GM21576 (cell line): ENCODE measurements at regions not wholly inside any gene's neighbourhood (a gene's known extent, or its start where the extent isn't known, plus 50 kb on each side); places are given as distances from the start of the nearest gene placed in this dataset.

Experiments used
- ATAC-seq: cut with Tn5 transposase; IDR thresholded peaks from one replicate; pipeline ENCODE4 v1.9.1; 2021; ENCODE audit warnings: mild to moderate bottlenecking, moderate library complexity; ENCODE audit not compliant: unreplicated experiment

DNA sequence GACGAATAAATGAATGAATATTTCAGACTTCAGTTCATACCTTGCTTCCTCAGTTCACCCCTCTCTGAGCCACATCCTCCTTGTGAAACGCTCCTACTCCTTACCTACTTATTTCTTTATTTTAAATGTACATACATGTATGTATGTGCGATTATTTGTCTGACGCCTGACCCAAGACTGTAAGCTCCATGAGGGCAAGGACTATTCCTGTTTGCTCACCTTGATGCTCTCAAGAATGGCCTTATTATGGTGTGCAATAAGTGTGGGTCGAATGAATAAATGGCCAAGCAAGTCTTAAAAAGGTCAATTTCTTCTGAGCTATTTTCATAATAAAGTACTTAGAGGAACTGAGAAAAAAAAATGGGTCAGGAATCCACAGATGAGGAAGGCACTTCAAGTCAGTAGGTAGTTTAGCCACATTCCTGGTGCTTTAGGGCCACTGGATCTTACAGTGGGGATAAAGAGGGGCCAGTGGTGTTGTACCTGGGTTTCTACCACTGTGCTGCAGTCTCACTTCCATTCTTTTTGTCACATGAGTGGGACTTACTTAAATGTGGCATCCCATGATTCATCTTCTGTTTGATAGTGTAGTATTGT, 74.7 kb downstream of the SDC1 start:
- no peak for ATAC-seq

DNA sequence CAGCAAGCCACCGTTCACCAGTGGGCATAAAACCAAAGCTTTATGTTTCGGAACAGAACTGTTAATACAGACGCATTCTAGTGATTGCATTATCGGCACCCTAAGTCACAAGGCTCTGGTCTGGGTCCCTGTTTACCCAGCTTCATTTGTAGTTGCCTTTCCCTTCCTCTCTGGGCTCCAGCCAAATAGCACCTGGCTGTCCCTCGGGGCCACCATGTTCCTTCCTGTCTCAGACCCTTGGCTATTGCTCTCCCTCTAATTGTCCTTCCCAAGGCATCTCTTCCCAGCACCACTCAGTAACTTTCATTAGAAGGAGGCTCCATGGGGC, 75.3 kb downstream of the SDC1 start:
- ATAC-seq = no peak

DNA sequence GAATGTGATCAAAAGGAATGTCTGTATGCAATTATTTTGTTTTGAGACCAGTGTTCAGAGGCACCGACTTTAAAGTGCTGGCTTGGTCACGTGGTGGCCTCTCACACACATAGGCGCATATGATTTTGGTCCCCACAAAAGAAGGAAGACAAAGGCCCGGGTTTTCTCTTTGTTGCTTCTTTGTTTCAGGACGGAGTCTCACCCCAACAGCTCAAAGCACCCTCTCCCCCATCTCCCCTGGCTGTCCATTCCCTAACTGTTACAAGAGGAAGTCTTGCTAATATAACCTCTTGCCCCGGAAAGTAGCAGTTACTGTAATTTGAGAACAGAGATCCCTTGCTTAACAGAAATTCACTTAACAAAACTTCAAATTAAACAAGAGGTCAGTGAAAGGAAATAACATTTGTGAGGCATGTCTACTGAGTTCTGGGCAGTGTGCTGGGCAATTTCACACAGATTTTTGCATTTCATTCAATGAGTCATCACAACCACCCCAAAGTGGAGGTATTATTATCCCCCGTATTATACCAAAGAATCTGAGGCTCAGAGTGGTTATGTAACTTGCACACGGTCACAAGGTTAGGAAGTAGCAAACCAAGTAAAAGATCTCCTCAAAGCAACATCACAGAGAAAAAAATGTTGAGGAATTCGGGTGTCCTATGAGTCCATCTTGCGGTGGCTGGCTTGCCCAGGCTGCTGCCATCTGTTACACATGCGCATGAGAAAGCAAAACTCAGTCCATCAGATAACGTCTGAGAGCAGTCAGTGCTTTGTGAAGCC, 75.8 kb downstream of the SDC1 start:
- ATAC-seq = no peak

DNA sequence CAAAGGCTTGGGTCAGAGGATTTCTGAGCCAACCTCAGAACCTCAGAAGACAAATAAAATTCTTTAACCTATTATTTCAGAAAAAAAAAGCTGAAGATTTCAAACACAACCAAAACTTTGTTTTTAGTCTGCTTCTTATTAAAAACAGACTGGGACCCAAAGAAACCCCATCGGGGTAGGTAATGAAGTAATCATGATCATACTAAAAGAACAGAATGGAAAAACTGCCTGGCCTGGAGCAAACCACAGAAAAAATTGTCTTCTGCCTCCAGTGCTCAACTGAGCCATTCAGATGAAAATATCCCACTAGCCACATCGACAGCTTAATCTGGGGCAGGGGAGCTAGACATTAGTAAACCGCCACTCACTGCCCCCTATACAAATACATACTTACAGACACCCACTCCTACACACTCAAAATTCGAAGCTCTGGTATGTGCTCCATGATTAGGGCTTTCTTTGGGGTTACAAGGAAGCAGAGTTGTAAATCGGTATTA, 76.5 kb downstream of the SDC1 start:
- ATAC-seq = no peak

DNA sequence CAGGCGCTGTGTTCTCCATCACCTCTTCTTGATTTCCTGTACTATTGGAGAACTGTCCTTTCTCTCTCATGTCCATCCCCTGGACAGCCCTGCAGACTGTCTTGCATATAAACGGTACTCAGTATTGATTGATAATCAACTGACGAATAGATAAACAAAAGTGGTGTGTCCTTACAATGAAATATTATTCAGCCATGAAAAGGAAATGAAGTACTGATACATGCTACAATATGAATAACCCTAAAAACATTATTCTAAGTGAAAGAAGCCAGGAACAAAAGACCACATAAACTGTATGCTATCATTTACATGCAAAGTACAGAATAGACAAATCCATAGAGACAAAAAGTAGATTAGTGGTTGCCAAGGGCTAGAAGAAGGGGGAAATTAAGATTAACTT, 77.6 kb downstream of the SDC1 start:
- ATAC-seq = no peak

DNA sequence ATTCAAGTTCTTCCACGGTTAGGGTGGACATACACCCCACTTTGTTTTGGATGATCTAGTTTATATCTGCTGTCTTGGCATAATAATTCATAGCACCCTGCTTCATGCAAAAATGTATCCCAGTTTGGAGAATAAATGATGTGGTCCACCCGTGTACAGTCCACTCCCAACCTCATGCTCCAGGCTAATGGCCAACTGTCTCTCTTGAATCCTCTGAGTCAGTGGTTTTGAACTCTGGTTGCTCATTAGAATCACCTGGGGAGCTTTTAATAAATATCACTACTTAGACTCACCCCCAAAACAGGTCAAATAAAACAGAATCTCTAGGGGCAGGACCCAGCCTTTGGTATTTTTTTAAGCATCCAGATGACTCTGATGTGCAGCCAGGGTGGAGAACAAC, 78.5 kb downstream of the SDC1 start:
- ATAC-seq = no peak

DNA sequence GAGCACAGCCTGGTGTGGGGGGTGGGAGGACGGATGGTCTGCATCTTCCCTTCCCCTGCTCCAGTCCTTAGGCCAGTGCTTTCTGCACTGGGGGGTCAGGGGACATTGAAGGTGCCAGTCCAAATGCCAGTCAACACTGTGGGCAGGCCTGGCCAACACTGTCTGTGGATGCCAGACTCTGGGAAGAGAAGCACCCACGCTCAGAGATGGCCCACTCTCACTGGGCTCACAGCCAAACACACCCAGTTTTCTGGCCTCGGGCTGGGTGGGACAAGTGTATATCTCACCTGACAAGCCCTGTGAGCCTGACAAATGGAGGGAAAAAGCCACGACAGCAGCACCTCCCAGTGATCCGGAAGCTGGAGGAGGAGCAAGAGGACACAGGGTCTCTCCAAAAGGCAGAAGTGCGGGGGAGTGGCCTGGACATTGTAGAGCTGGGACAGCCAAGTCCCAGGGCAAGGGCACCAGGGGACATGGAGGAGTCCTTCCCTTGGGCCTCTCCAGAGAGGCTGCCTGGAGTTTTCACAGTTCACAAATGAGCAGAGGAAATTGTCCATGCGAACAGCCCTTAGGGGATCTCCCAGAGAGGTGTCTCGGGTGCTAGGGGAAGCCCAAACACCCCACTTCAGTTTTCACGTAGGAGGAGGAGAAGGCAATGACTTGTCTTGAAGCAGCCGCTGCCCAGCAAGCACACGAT, 79.3 kb downstream of the SDC1 start:
- peak; percentile 84 for ATAC-seq

DNA sequence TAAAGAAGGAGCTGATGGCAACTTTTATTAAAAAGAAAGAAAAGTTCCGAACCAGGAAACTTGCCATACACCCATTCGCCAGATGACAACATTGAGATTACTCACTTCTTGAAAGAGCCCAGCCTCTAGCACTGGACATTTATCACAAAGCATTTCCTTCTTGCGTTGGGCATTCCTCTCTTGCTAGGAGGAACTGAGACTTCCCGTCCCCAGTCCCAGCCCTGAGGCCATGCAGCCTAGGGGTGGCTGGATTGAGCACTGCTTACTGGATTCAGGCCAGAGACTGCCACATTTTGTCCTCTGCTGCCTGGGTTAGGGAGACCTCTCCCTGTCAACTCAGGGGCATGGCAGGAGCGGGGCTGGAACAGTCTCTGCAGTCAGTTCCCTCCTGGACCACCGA, 80.1 kb downstream of the SDC1 start:
- ATAC-seq = no peak

DNA sequence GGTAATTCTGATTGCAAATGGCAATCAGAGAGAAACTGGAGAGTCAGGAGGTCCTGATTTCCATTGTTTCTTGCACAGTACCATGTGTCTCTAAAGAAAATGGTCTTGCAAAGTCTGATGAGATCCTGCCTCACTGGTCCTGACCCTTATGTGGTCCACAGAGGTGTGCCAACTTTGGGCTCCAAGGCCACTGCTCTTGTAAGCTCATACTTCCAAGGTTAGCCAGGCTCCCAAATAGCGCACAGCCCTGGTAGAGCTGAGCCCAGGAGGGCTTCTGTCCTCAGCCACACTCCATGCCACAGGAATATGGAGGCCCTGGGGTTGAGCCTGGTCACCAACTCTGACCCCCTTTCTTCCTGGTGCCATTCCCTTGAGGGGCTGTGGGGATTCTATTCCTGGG, 80.7 kb downstream of the SDC1 start:
- ATAC-seq = no peak

DNA sequence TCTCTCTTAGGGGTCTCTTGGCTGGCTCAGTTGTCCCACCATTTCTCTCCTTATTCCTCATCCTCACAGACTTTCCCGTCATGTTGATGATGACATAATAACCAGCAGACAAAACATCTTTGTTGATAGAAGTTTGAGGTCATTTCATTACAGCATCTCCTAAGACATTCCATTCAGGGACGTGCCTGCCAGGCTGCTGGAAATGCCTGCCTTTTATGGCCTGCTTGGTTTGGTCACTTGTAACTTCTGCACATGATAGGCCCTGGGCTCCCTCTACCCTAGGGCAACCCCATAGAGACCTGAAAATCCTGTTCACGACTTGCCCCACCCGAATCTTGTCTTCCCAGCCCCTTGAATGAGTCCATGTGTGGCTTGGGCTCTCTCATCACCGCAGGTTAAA, 81.7 kb downstream of the SDC1 start:
- no peak for ATAC-seq

DNA sequence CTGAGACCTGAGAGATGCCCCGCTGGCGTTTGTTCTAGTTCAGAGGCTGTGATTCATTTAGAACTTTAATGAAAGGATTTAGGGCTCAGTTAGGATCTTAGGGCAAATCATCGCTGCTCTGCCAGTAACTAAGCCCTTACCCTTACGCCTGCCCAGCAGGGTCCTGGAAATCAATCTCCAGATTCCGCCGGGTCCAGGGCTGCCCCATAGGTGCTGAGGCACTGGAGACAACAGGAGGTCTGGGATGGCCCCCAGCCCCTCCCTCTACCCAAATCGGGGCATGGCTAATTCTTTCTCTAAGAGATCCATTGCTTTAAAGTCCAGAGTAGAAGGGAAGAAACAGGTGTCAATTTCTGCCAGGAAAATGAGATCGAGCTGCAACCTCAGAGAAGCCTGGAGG, 83.1 kb downstream of the SDC1 start:
- no peak for ATAC-seq

DNA sequence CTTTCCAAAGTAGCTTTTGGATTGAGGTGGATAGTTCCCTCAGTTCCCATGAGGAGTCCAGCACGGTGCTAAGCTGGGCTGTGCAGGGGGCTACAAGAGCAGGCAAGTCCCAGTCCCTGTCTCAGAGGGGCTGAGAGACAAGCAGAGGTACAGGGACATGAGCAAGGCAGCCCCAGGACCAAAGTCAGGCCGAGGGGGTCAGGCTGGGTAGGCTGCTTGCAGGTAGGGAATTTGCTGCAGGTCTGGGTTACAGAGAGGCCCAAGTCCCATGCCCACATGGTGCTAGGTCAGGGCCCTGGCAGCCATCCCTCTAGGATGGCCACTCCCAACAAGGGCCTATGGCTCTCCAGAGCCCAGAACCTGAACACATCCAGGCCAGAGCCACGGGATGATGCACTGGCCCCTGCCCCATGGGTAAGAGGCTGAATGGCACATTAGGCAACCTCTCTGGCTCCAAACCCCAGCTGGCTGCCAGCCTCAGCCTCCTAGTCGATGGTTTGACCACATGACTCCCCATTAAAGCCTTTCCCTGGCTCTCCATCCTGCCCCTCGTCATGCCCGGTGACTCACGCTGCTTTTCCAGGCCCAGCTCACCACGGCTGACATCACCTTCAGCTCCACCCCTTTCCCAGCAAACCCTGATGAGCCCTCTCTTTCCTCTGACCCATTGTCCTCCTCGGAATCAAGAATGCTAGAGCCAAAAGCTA, 83.7 kb downstream of the SDC1 start:
- ATAC-seq = no peak

DNA sequence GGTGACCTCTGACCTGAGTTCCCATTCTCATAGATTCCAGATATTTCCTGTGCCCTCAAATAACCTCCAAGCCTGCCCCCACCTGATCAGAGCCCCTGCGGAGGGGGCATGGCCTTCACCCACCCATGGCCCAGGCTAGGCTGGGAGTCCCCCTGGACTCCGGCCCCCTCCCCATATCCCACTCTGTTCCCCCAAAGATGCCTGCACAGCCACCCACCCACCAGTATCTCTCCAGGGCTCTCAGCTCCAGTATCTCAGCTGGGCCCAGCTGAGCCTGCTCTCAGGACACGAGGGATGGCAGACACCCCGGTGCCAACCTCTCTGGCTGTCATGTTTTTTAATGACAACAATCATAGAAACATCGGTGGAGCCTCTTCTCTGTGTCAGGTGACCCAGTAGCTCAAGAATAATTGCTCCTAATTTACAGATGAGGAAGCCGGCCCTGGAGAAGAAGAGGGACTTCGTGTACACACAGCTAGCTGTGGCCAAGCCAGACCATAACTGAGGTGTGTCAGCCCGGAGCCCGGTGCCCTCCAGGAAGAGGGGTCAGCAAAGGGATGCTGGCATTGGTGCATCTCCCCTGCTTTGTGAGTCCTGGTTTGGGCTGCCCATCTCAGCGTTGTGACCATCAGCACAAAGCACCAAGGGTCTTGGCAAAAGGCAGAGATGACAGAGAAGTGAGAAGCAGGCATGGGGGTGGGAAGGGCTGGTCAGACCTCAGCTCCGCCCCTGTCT, 84.4 kb downstream of the SDC1 start:
- ATAC-seq = no peak

DNA sequence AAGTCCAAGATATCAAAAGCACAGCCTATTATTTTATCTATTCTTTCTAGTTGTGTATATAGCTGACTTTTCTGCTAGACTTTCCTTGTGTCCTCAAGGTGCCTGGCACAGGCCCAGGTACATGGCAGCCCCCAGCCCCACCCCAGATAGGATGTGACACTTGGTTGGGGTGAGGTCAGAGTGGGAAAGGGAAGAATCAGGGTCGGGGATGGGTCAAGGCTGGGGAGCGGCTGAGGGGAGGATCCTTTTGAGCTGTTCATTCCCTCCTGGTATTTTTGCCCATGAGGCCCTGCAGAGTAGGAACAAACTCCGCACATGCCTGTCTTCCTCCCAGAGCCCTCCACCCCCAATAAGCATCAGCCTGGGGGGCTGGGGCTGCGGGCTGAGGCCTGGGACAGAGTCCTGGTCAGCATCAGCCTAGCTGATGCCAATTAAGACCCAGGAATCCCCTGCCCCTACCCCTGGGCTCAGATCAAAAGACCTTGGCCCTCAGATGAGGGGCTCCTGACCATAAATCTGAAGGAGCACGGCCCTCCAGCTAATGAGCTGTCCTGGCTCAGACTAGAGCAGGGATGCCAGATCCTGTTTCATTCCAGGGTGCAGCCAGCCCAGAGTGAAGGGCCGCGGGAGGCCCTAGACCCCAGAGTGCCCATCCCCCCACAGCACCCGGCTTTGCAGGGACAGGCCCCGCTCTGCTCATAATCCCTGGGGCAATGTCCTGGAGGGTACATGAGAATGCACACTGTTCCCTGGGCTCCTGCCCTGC, 85.3 kb downstream of the SDC1 start:
- no peak for ATAC-seq

DNA sequence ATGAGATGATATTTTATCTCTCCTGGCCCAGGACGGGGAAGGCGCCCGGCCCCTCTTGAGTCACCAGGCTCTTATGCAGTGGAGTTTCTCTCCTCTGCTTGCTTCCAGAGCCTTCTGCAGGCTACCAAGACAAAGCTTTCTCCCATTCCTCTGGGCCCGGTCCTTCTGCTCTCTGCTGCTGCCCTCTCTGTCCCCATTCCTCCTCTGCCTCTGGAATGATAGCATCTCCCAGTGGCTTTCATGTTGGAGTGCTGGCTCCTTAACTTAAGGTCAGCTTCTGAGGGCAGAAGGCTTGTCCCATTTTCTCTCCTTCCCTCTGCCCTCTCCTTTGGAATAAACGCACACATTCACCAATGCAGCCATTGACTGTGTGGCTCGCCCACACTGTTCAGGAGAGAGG, 86.2 kb downstream of the SDC1 start:
- no peak for ATAC-seq

DNA sequence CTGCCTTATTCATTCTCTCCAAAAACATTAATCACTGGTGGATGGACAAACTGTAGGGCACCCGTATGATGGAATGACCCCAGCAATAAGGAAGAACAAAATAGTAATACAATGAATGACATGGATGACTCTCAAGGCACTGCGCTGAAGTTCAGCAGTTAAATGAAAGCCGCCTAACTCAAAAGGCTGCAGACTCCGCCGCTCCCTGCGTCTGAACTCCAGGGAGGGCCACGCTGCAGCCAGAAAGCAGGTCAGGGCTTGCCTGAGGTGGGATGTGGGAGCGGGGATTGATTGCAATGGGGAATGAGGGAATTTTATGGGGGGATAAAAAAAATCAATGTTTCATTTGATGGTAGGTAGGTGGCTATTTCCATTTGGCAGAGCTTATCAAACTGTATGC, 86.5 kb upstream of the LAPTM4A start:
- ATAC-seq = no peak

DNA sequence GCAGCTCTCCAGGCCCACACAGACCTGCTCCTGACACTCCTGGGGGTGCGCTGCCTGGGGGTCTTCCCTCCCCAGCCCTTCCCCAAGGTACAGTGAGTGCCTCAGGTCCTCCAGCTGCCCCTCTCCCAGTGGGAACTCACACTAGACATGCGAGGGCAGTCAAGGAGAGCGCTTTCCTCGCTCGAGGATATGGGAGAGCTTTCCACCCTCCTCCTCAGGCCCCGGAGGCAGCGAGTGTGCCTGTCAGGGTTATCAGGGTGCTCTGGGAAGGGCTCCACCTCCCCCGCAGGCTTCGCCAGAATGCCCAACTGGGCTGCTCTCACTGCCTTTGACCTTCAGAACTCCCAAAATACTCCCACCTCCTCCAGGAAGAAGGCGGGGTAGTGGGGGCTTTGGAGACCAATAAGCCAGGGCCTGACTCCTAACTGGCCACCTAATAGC, 85.7 kb upstream of the LAPTM4A start:
- no peak for ATAC-seq

DNA sequence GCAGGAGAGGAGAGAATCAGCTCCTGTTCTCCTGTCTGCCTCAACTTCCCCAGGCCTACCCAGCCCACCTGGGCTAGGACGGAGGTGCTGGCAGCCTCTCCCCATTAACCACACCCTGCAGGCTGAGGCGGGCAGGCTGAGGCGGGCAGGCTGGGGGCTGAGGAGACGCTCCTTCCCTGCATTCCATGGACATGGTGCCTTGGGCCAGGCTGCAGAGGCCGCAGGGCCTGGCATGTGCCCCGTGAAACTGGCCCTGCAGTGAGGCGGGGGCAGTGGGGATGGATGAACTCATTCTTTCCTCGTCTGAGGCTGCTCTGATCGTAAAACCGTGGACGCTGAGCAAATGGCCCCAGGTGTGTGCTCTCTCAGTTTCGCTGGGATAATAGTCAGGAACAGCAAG, 84.7 kb upstream of the LAPTM4A start:
- no peak for ATAC-seq

DNA sequence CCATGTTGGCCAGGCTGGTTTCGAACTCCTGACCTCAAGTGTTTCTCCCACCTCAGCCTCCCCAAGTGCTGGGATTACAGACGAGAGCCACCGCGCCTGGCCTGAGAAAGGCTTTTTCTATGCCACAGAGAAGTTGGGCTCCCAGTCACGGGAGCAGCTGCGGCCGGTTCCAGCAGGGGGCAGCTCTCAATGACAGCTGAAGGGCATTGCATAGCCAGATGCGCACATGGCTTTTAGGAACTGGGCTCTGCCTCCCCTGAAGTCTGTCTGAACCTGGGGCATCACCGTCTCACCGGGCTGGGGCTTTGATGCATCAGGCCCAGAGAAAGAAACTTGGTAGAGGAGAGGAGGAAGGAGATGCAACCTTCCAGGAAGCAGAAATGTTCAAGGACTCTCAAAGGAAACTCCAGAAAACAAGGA, 84.2 kb upstream of the LAPTM4A start:
- ATAC-seq = peak; percentile 95

DNA sequence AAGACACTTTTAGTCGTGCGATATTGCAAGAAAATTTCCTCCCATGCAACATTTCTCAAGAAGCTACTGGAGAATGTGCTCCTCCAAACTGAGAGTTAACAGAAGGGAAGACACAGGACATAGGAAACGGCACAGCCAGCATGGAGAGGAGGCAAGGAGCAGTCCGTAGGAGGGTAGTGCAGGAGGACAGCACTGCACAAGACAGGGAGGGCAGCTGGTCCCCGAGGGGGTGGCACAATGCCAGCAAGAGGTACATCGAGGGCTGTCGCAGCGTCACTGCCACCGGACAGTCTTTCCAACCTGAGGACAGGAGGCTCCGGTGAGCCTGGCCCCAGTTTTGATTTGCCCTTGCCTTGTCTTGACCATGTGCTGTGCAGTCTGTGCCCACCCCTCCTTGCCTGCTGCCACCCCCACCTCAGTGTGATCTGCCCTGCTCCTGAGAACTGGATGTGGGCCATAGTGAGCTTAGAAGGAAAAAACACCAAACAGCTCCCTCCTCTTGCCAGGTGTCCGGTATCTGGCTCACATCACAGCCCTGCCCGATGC, 81.6 kb upstream of the LAPTM4A start:
- ATAC-seq = no peak
